Lower leg skin (tissue), 4 donors: ENCODE measurements at regions not wholly inside any gene's neighbourhood (a gene's known extent, or its start where the extent isn't known, plus 50 kb on each side); places are given as distances from the start of the nearest gene placed in this dataset.
"Not testable (repeated sequence)": the region's sequence is repeated elsewhere in the genome, so short reads cannot be mapped to it uniquely, and the experiment has no call there.

Experiments used
- DNase-seq, 2 donors: peaks; one replicate each; pipeline ENCODE4 v3.0.0-alpha.2; 2019; ENCODE audit warnings: low spot score in 2 of 2
- H3K4me3 ChIP-seq: fragments of 200-600 bp; sonication (generic); 2 replicates; pipeline ENCODE4 v1.5.1; 2017; ENCODE audit warnings: mild to moderate bottlenecking, low read depth; ENCODE audit not compliant: poor library complexity, severe bottlenecking
- CTCF ChIP-seq, 3 donors: fragments of 450-650 bp; IDR thresholded peaks; one replicate each; pipeline ENCODE4 v1.5.1; 2016; ENCODE audit warnings: antibody characterized with exemption in 3 of 3, mild to moderate bottlenecking in 3 of 3, moderate library complexity in 2 of 3
- POLR2A ChIP-seq, 2 donors: fragments of 450-650 bp; IDR thresholded peaks; one replicate each; pipeline ENCODE4 v1.6.1; 2016 to 2017; ENCODE audit warnings: antibody characterized with exemption in 2 of 2, mild to moderate bottlenecking in 1 of 2, moderate library complexity in 1 of 2
- WGBS, 2 donors: methylation state at CpG; one replicate each; pipeline ENCODE4 v1.1.5; 2018; 5-methylcytosine and 5-hydroxymethylcytosine counted together
- intact Hi-C: fragments of 100-400 bp; cut with DNase I; formaldehyde crosslinking; loops from one replicate; pipeline ENCODE4 v1.15.0; 2023; ENCODE audit warnings: low total_unique reads

GRCh38 chr10:63825766-63826165 is 304.6 kb downstream of the REEP3 start:
- no peak for DNase-seq
- TF ChIP-seq CTCF (IDR thresholded peaks at IDR 0.05): no peak
- no peak for TF ChIP-seq POLR2A (IDR thresholded peaks at IDR 0.05)
- no peak overlapping the region for H3K4me3 ChIP-seq
- WGBS, 2 donors: 55 to 56% methylated on average over 5 of the region's 5 CpGs
- intact Hi-C loops: no loop called here

DNA sequence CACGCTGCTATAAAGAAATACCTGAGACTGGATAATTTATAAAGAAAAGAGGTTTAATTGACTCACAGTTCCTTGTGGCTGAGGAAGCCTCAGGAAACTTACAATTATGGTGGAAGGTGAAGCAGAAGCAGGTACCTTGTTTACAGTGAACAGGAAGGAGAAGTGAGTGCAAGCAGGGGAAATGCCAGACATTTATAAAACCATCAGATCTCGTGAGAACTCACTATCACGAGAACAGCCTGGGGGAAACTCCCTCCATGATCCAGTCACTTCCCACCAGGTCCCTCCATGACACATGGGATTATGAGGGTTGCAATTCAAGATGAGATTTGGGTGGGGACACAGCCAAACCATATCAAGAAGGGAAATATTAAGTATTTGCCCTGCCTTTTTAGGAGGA is 305.8 kb downstream of the REEP3 start:
- WGBS, 2 donors: 67 to 68% methylated on average over 3 of the region's 3 CpGs

DNA sequence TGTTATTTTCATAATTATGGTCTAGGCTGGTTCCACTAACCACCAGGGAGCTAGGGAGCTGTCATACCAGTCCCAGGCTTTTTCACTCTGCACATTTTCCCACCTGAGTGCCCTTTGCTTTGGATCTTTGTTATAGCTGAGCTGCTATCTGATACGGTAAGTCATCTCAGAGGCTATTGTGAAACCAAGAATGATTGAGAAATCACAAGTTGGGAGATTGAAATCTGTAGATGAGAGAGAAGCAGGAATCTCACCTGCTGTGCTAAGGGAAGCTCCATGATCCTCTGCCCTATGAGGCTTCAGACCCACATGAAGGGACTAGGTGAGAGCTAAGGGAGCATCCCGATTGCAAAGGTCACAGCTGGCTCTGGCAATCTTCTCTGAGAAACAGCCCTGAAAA is 307.8 kb downstream of the REEP3 start:
- TF ChIP-seq POLR2A (IDR thresholded peaks at IDR 0.05) (no peak), CTCF (IDR thresholded peaks at IDR 0.05) (no peak)
- WGBS, 2 donors: 59 to 78% methylated on average over 2 of the region's 2 CpGs
- DNase-seq: no peak
- H3K4me3 ChIP-seq: no peak overlapping the region
- intact Hi-C loops: no loop called here

More for the DNA sequence above, 305.8 kb downstream of the REEP3 start:
- DNase-seq, H3K4me3 ChIP-seq, intact Hi-C loops: not testable (repeated sequence)

- no peak overlapping the region for H3K4me3 ChIP-seq
- WGBS, 2 donors: 68 to 70% methylated on average over 5 of the region's 5 CpGs
- intact Hi-C loops: no loop called here
- DNase-seq: no peak
- TF ChIP-seq POLR2A (IDR thresholded peaks at IDR 0.05) (no peak), CTCF (IDR thresholded peaks at IDR 0.05) (no peak)
Observed at GRCh38 chr10:63829573-63830149, 308.5 kb downstream of the REEP3 start.

DNA sequence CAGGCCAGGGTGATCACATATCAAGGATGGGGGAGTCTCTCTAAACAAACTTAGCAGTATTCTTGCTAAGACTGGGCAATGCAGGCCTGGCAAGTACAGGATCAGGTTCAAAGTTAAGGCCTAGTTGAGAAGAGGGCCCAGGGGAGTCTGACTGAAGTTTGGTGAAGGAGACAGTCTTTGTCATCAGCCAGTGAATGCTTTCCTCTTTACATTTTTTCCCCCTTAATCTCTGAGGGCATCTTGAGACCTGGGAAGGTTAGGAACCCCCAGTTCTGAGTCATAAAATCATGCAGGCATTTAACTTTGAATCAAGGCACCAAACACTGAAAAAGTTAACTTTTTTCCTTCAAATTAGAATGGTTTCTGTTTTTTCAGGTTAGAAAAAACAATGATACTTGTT is 311.5 kb downstream of the REEP3 start:
- TF ChIP-seq POLR2A (IDR thresholded peaks at IDR 0.05) (no peak), CTCF (IDR thresholded peaks at IDR 0.05) (no peak)
- H3K4me3 ChIP-seq: no peak overlapping the region
- intact Hi-C loops: no loop called here
- DNase-seq: no peak

- intact Hi-C loops: no loop called here
- 64 to 65% methylated on average over 5 of the region's 5 CpGs for WGBS, 2 donors
Observed at GRCh38 chr10:63833411-63834060, 312.3 kb downstream of the REEP3 start.

More at GRCh38 chr10:63833411-63834060, 312.3 kb downstream of the REEP3 start:
- no peak for DNase-seq
- TF ChIP-seq CTCF (IDR thresholded peaks at IDR 0.05): no peak
- TF ChIP-seq POLR2A (IDR thresholded peaks at IDR 0.05): no peak
- H3K4me3 ChIP-seq: no peak overlapping the region
